Right cardiac atrium (tissue), 5 donors: ENCODE measurements at regions not wholly inside any gene's neighbourhood (a gene's known extent, or its start where the extent isn't known, plus 50 kb on each side); places are given as distances from the start of the nearest gene placed in this dataset.

Experiments used
- ATAC-seq, 2 donors: fragments of 200-7000 bp; cut with Tn5 transposase; one replicate each; pipeline versions ENCODE4 v1.8.0 to v1.9.1; 2020; ENCODE audit warnings: moderate library complexity in 2 of 2, mild to moderate bottlenecking in 1 of 2
- DNase-seq, 3 donors: peaks; one replicate each; pipeline ENCODE4 v3.0.0-alpha.2; 2020
- H3K27ac ChIP-seq: one replicate; pipeline ENCODE4 v1.5.1; 2013; ENCODE audit warnings: mild to moderate bottlenecking, low read length, control low read depth, moderate library complexity
- H3K27me3 ChIP-seq: one replicate; pipeline ENCODE4 v1.6.1; 2013; ENCODE audit not compliant: control insufficient read depth, insufficient read depth
- H3K4me1 ChIP-seq: one replicate; pipeline ENCODE4 v1.6.1; 2013; ENCODE audit warnings: low read length; ENCODE audit not compliant: control insufficient read depth, insufficient read depth
- H3K4me3 ChIP-seq: one replicate; pipeline ENCODE4 v1.5.1; 2013; ENCODE audit warnings: low read length, control low read depth
- H3K9me3 ChIP-seq: one replicate; pipeline ENCODE4 v1.6.1; 2013; ENCODE audit warnings: low read length; ENCODE audit not compliant: control insufficient read depth
- WGBS: extraction: QIAGEN DNeasy Blood & Tissue Kit; methylation state at CpG from one replicate; pipeline ENCODE4 v1.1.7; 2013; 5-methylcytosine and 5-hydroxymethylcytosine counted together
- intact Hi-C, 4 donors: fragments of 100-400 bp; cut with DNase I; formaldehyde crosslinking; loops; one replicate each; pipeline versions ENCODE4 v1.11.0 to v1.14.0; 2022 to 2023
- donor health status: healthy with polysubstance abuse.
- donor health status: DM: no; HTN: yes; CAD: no.
- donor health status: DM: no; HTN: no; CAD: no.
- donor health status: DM: no; HTN: yes; CAD: no; lungs with severe emphysema.
- donor health status: DM: yes; HTN: yes; CAD: no.

GRCh38 chr11:92779746-92780145 is 189.7 kb upstream of the MTNR1B start:
- DNase-seq: no peak
- 95% methylated on average over 5 of the region's 5 CpGs for WGBS
- intact Hi-C loops: no loop called here
- Histone ChIP-seq H3K4me1 (no peaks in the 10 kb centered on the region), H3K9me3 (no peaks in the 10 kb centered on the region), H3K27me3 (no peaks in the 10 kb centered on the region), H3K4me3 (no peak overlapping the region), H3K27ac (no peak overlapping the region)
- ATAC-seq: no peak

DNA sequence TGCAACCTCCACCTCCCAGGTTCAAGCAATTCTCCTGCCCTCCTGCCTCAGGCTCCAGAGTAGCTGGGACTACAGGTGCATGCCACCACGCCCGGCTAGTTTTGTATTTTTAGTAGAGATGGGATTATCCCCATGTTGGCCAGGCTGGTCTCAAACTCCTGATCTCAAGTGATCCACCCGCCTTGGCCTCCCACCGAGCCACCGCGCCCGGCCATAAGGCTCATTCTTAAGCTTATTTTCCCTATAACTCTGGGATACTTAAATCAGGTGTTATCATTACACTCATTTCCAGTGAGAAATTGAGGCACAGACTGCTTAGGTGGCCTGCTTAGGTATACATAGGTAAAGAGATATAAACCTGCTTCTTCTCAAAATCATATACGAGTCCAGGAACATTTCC is 188.3 kb upstream of the MTNR1B start:
- WGBS: 94% methylated on average over 8 of the region's 8 CpGs
- no peak for DNase-seq
- Histone ChIP-seq H3K27ac (no peak overlapping the region), H3K4me1 (no peaks in the 10 kb centered on the region), H3K4me3 (no peak overlapping the region), H3K9me3 (no peaks in the 10 kb centered on the region), H3K27me3 (no peaks in the 10 kb centered on the region)
- ATAC-seq: no peak
- intact Hi-C loops: no loop called here

DNA sequence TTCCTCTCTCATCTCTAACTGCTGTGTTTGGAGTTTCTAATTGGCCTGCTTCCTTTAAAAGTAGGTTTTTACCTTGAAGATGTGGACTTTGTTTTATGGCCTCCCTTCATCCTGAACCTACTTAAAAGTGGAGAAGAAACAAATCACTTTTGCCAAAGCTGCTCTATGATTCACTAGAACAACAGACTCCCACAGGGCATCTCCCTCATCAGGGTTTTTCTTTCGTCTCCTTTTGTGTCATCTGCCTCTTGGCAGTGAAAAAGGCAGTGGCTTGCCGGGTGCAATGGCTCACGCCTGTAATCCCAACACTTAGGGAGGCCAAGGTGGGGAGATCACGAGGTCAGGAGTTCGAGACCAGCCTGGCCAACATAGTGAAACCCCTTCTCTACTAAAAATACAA is 186.6 kb upstream of the MTNR1B start:
- H3K4me3 ChIP-seq: no peak overlapping the region
- WGBS: 81% methylated on average over 5 of the region's 5 CpGs
- intact Hi-C loops: no loop called here

DNA sequence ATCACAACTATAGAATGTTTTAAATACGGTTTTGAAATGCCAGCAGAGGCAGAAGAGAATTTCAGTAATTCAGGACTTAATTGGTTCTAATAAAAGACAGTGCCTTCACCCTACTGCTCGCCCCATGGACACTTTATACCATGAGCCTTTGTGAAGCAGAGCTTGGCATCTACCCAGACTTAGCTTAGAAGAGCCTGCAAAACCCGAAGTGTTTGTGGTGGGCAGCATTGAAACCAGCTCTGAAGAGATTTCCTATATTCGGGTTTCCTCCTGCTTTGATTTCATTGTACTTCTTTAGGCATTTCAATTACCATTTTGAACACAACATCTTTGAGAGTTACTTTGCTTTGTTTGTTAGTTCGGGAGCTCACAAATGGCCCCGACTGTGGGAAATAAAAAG is 185.1 kb upstream of the MTNR1B start:
- intact Hi-C loops: no loop called here
- H3K9me3 ChIP-seq: no peaks in the 10 kb centered on the region
- no peak overlapping the region for H3K27ac ChIP-seq
- no peak overlapping the region for H3K4me3 ChIP-seq
- WGBS: 47% methylated on average over 6 of the region's 6 CpGs
- no peaks in the 10 kb centered on the region for H3K4me1 ChIP-seq
- H3K27me3 ChIP-seq: no peaks in the 10 kb centered on the region
- ATAC-seq (no peak), DNase-seq (no peak)

More for the DNA sequence above, 186.6 kb upstream of the MTNR1B start:
- H3K27ac ChIP-seq: no peak overlapping the region
- H3K4me1 ChIP-seq: no peaks in the 10 kb centered on the region
- no peaks in the 10 kb centered on the region for H3K9me3 ChIP-seq
- no peaks in the 10 kb centered on the region for H3K27me3 ChIP-seq
- no peak for DNase-seq
- no peak for ATAC-seq

DNA sequence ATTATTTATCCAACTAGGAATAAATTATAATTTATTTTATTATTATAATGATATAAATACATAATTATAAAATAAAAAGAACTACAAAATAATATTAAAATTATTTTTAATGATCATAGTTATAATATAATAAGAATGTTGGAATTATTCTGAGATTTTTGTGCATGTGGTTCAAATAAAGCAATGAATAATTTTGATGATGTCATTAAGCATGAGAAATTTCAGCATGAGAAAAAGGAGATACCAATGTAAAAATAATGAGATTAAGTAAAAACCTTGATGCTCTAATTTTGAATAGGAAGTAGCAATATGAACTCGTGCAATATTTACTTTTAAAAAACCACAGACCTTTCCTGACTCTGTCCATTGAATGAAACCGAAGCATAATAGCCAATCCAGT is 181.8 kb upstream of the MTNR1B start:
- DNase-seq: no peak
- Histone ChIP-seq H3K27me3 (no peaks in the 10 kb centered on the region), H3K4me1 (no peaks in the 10 kb centered on the region), H3K4me3 (no peak overlapping the region), H3K27ac (no peak overlapping the region), H3K9me3 (no peaks in the 10 kb centered on the region)
- ATAC-seq: no peak
- intact Hi-C loops: no loop called here
- WGBS: 79% methylated on average over 2 of the region's 2 CpGs

GRCh38 chr11:92789761-92790160 is 179.7 kb upstream of the MTNR1B start:
- intact Hi-C loops: no loop called here
- Histone ChIP-seq H3K4me1 (no peaks in the 10 kb centered on the region), H3K27ac (no peak overlapping the region), H3K4me3 (no peak overlapping the region), H3K9me3 (no peaks in the 10 kb centered on the region), H3K27me3 (no peaks in the 10 kb centered on the region)
- DNase-seq (no peak), ATAC-seq (no peak)
- WGBS: 93% methylated on average over 9 of the region's 9 CpGs

DNA sequence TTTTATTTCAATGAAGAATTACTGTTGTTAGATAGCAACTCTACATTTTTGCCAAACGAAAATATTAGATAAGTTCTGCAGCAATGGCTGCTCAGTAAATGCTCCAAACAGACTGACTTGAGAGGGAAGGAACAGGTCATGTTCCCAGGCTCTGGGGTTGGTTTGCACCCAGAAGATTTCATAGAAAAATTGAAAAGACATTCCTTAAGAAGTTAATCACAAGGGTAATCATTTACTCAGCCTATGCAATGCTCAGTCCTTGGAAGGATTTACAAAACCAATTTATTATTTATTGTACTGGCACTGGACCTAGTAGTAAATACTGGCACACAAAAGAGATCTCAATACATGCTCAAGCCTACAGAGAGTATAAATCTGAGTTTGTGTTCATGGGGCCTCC is 179.1 kb upstream of the MTNR1B start:
- no peak for ATAC-seq
- H3K9me3 ChIP-seq: no peaks in the 10 kb centered on the region
- 51% methylated on average over 1 of the region's 1 CpG for WGBS
- H3K27me3 ChIP-seq: no peaks in the 10 kb centered on the region
- intact Hi-C loops: no loop called here
- no peak for DNase-seq
- H3K4me1 ChIP-seq: no peaks in the 10 kb centered on the region
- H3K4me3 ChIP-seq: no peak overlapping the region
- no peak overlapping the region for H3K27ac ChIP-seq

- no peak for ATAC-seq
- intact Hi-C loops: no loop called here
- H3K4me1 ChIP-seq: no peaks in the 10 kb centered on the region
- H3K27ac ChIP-seq: no peak overlapping the region
- no peak for DNase-seq
- no peaks in the 10 kb centered on the region for H3K9me3 ChIP-seq
- H3K27me3 ChIP-seq: no peaks in the 10 kb centered on the region
- no peak overlapping the region for H3K4me3 ChIP-seq
Measured at GRCh38 chr11:92790926-92791616, 178.4 kb upstream of the MTNR1B start.

DNA sequence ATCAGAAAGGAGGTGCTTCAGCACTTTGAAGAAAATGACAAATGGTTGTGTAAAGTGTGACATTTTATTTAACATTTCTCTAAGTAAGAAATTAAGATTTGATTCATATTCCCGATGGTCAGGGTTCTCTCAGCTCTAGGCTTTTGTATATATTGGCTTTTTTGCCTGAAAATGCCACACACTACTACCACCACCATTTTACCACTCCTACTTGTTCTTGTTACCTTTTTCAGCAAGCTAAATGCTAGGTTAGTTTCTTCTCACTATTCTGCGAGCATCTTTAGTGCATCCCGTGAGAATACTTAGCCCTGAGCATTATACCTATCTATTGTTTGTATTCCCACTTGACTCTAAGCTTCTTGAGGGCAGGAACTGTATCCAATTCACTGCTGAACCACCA is 177.6 kb upstream of the MTNR1B start:
- Histone ChIP-seq H3K4me1 (no peaks in the 10 kb centered on the region), H3K27me3 (no peaks in the 10 kb centered on the region), H3K9me3 (no peaks in the 10 kb centered on the region), H3K27ac (no peak overlapping the region), H3K4me3 (no peak overlapping the region)
- DNase-seq (no peak), ATAC-seq (no peak)
- intact Hi-C loops: no loop called here
- WGBS: 93% methylated on average over 3 of the region's 3 CpGs

- H3K9me3 ChIP-seq: no peaks in the 10 kb centered on the region
- H3K27ac ChIP-seq: no peak overlapping the region
- ATAC-seq (no peak), DNase-seq (no peak)
- intact Hi-C loops: no loop called here
- no peak overlapping the region for H3K4me3 ChIP-seq
- 78% methylated on average over 4 of the region's 4 CpGs for WGBS
- no peaks in the 10 kb centered on the region for H3K4me1 ChIP-seq
- no peaks in the 10 kb centered on the region for H3K27me3 ChIP-seq
Measured at GRCh38 chr11:92793189-92793588, 176.3 kb upstream of the MTNR1B start.

DNA sequence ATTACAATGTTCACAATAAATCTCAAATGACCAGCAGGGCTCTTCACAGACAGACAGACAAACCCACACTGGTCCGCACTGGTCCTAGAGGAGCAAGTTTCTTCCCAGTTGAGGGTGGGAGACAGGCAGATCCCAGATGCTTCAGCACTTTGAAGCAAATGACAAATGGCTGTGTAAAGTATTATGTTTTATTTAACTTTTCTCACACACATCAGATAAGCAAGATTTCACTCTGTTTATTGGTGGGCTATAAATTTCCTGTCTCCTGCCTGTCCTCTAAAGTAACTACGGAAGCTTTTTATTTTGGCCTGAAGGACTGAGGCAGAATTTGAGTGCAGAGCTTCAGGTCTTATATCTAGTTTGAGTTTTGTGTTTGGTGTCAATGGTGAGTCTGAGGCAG is 174.7 kb upstream of the MTNR1B start:
- Histone ChIP-seq H3K27me3 (no peaks in the 10 kb centered on the region), H3K4me3 (no peak overlapping the region), H3K4me1 (no peaks in the 10 kb centered on the region), H3K27ac (no peak overlapping the region), H3K9me3 (no peaks in the 10 kb centered on the region)
- DNase-seq (no peak), ATAC-seq (no peak)
- intact Hi-C loops: no loop called here
- 88% methylated on average over 2 of the region's 2 CpGs for WGBS

DNA sequence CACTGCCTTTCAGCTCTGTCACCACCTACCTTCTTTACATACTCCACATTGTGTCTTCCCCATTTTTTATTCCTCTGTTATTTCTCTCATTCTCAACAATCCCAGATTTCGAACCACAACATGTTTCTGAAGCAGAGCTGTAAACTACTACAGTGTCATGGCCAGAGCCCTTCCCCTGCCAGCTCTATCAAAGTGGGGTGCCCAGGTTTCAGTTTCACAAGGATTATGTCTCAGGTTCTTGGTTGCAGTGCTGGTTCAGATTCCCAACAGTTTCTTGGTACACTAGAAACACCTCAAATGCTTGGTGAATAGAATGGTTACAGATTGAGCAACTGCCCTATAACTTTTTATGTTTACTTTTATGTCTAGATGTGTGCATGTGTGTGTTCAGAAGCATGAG is 172.7 kb upstream of the MTNR1B start:
- DNase-seq (no peak), ATAC-seq (no peak)
- intact Hi-C loops: no loop called here
- 98% methylated on average over 1 of the region's 1 CpG for WGBS
- Histone ChIP-seq H3K27ac (no peak overlapping the region), H3K9me3 (no peaks in the 10 kb centered on the region), H3K27me3 (no peaks in the 10 kb centered on the region), H3K4me3 (no peak overlapping the region), H3K4me1 (no peaks in the 10 kb centered on the region)
